A549 (cell line): ENCODE measurements at regions not wholly inside any gene's neighbourhood (a gene's known extent, or its start where the extent isn't known, plus 50 kb on each side); places are given as distances from the start of the nearest gene placed in this dataset.

Experiments
- CEBPB ChIP-seq, 2 experiments: fragments of >200 bp in 1 of 2; sonication (Bioruptor Twin) in 1 of 2; formaldehyde crosslinking in 1 of 2; IDR thresholded peaks; 2 replicates each; pipeline ENCODE4 v1.6.1; 2012 to 2016
- CTCF ChIP-seq: fragments of >200 bp; sonication (Bioruptor Twin); formaldehyde crosslinking; IDR thresholded peaks from 3 replicates; pipeline ENCODE4 v1.5.1; 2016
- EP300 ChIP-seq, 2 experiments: fragments of >200 bp; sonication (Bioruptor Twin); formaldehyde crosslinking; IDR thresholded peaks; 2 replicates in 1 of 2; 3 replicates in 1 of 2; pipeline ENCODE4 v1.6.1; 2016 to 2017
- JUNB ChIP-seq: fragments of >200 bp; sonication (Bioruptor Twin); formaldehyde crosslinking; IDR thresholded peaks from 2 replicates; pipeline ENCODE4 v1.6.1; 2016
- MAZ ChIP-seq: fragments of 150-350 bp; IDR thresholded peaks from 2 replicates; pipeline ENCODE4 v1.6.1; 2014; ENCODE audit warnings: antibody characterized with exemption, low read depth, low read length, borderline replicate concordance
- MYC ChIP-seq: IDR thresholded peaks from 2 replicates; pipeline ENCODE4 v1.6.1; 2012; ENCODE audit warnings: mild to moderate bottlenecking, inconsistent platforms, low read length, improper control_type of control experiment, borderline replicate concordance
- NR3C1 ChIP-seq: fragments of >200 bp; sonication (Bioruptor Twin); formaldehyde crosslinking; IDR thresholded peaks from 3 replicates; pipeline ENCODE4 v1.6.1; 2017
- PBX3 ChIP-seq: IDR thresholded peaks from 2 replicates; pipeline ENCODE4 v1.6.1; 2012
- POLR2A ChIP-seq: IDR thresholded peaks from 2 replicates; pipeline ENCODE4 v1.6.1; 2012; ENCODE audit warnings: mild to moderate bottlenecking, low read length
- POLR2AphosphoS2 ChIP-seq: conservative IDR thresholded peaks from 2 replicates; pipeline ENCODE4 v1.6.1; 2012; ENCODE audit warnings: low read length, improper control_type of control experiment, inconsistent platforms
- RAD21 ChIP-seq, 2 experiments: fragments of >200 bp in 1 of 2; sonication (Bioruptor Twin) in 1 of 2; formaldehyde crosslinking in 1 of 2; IDR thresholded peaks in 1 of 2; conservative IDR thresholded peaks in 1 of 2; 2 replicates in 1 of 2; 3 replicates in 1 of 2; pipeline ENCODE4 v1.6.1; 2012 to 2018; ENCODE audit warnings: inconsistent platforms in 1 of 2
- ZC3H11A ChIP-seq: fragments of 450-650 bp; IDR thresholded peaks from 2 replicates; pipeline ENCODE4 v1.6.1; 2014; ENCODE audit warnings: antibody characterized with exemption, mild to moderate bottlenecking

- TF ChIP-seq CTCF, result no peak
- TF ChIP-seq POLR2AphosphoS2, result no peak
- no peak for TF ChIP-seq NR3C1
- no peak for TF ChIP-seq PBX3
- TF ChIP-seq JUNB, result no peak
- no peak for TF ChIP-seq MAZ
- TF ChIP-seq CEBPB (IDR thresholded peaks at IDR 0.05), result no peak
- no peak for TF ChIP-seq ZC3H11A
- TF ChIP-seq EP300 (IDR thresholded peaks at IDR 0.05), result no peak
- TF ChIP-seq POLR2A, result no peak
- no peak for TF ChIP-seq RAD21 (conservative IDR thresholded peaks at IDR 0.05 in 1 of 2, IDR thresholded peaks at IDR 0.05 in 1 of 2)
- TF ChIP-seq MYC, result no peak
These were observed 400.5 kb downstream of the ADAMTS20 start for GRCh38 chr12:43151441-43151981.
